Hematopoietic multipotent progenitor cell treated with erythropoietin and hydrocortisone succinate and interleukin-3 and kit ligand, for 17 days (in vitro differentiated cells): ENCODE measurements at regions not wholly inside any gene's neighbourhood (a gene's known extent, or its start where the extent isn't known, plus 50 kb on each side); places are given as distances from the start of the nearest gene placed in this dataset.
"Not testable (repeated sequence)": the region's sequence is repeated elsewhere in the genome, so short reads cannot be mapped to it uniquely, and the experiment has no call there.

Experiments used
- DNase-seq: peaks from one replicate; pipeline ENCODE4 v3.0.0-alpha.2; 2015; ENCODE audit warnings: low spot score

- no peak for DNase-seq
Measured at GRCh38 chr12:87678453-87678852, 350.7 kb downstream of the C12orf50 start.

GRCh38 chr12:87676731-87677130 is 352.5 kb downstream of the C12orf50 start:
- no peak for DNase-seq

GRCh38 chr12:87671757-87672156 is 357.4 kb downstream of the C12orf50 start:
- no peak for DNase-seq

GRCh38 chr12:87670448-87670847 is 358.8 kb downstream of the C12orf50 start:
- DNase-seq, result no peak

GRCh38 chr12:87667378-87667777 is 361.8 kb downstream of the C12orf50 start:
- no peak for DNase-seq

GRCh38 chr12:87661786-87662377 is 367.3 kb downstream of the C12orf50 start:
- DNase-seq, result no peak

GRCh38 chr12:87660987-87661774 is 368.0 kb downstream of the C12orf50 start:
- no peak for DNase-seq

GRCh38 chr12:87660291-87660690 is 368.9 kb downstream of the C12orf50 start:
- no peak for DNase-seq

- no peak for DNase-seq
Measured at GRCh38 chr12:87656311-87656710, 372.9 kb downstream of the C12orf50 start.

GRCh38 chr12:87651670-87652425 is 377.4 kb downstream of the C12orf50 start:
- DNase-seq, result no peak

GRCh38 chr12:87642245-87642644 is 387.0 kb downstream of the C12orf50 start:
- no peak for DNase-seq

GRCh38 chr12:87618199-87618598 is 411.0 kb downstream of the C12orf50 start:
- DNase-seq, result no peak

- DNase-seq, result no peak
Measured at GRCh38 chr12:87612996-87613395, 416.2 kb downstream of the C12orf50 start.

- DNase-seq, result no peak
Measured at GRCh38 chr12:87608321-87608720, 420.9 kb downstream of the C12orf50 start.

- no peak for DNase-seq
Measured at GRCh38 chr12:87603727-87604126, 425.5 kb downstream of the C12orf50 start.

GRCh38 chr12:87599459-87599858 is 429.7 kb downstream of the C12orf50 start:
- no peak for DNase-seq

- no peak for DNase-seq
Measured at GRCh38 chr12:87597114-87597513, 432.1 kb downstream of the C12orf50 start.

- no peak for DNase-seq
Measured at GRCh38 chr12:87596636-87597035, 432.6 kb downstream of the C12orf50 start.

GRCh38 chr12:87596134-87596533 is 433.1 kb downstream of the C12orf50 start:
- DNase-seq, result no peak

GRCh38 chr12:87585882-87586557 is 443.2 kb downstream of the C12orf50 start:
- DNase-seq, result no peak

- not testable (repeated sequence) for DNase-seq
Measured at GRCh38 chr12:87579091-87579490, 450.1 kb downstream of the C12orf50 start.

GRCh38 chr12:87575906-87576305 is 453.3 kb downstream of the C12orf50 start:
- no peak for DNase-seq
